H1 (cell line): ENCODE measurements at regions not wholly inside any gene's neighbourhood (a gene's known extent, or its start where the extent isn't known, plus 50 kb on each side); places are given as distances from the start of the nearest gene placed in this dataset.

Source experiments
- CTCF ChIA-PET: fragments of 300-600 bp; sonication (Branson Sonifier 250); formaldehyde crosslinking; loops from one replicate; lab custom pipeline; 2021; ENCODE audit not compliant: partially characterized antibody; lab: Charles Lee
- POLR2A ChIA-PET: fragments of 300-600 bp; sonication (Branson Sonifier 250); formaldehyde crosslinking; loops from one replicate; lab custom pipeline; 2021; ENCODE audit warnings: inconsistent platforms; ENCODE audit not compliant: partially characterized antibody; lab: Charles Lee
- DNase-seq, 2 experiments: peaks; one replicate each; pipeline versions ENCODE4 v3.0.0 to v3.0.0-alpha.2; 2010 to 2022; ENCODE audit warnings: low spot score in 2 of 2, low read depth in 1 of 2, mixed read lengths in 1 of 2
- FAIRE-seq: peaks from 2 replicates; lab custom pipeline; 2011; peaks lifted over from hg19 to GRCh38; lab: Jason Lieb, UNC
- H2AFZ ChIP-seq: 2 replicates; pipeline ENCODE4 v1.8.1; 2012; ENCODE audit warnings: low read length, inconsistent platforms
- H2AK5ac ChIP-seq: 2 replicates; pipeline ENCODE4 v1.6.1; 2013; ENCODE audit warnings: low read depth, low read length
- H2BK120ac ChIP-seq: replicated peaks from 2 replicates; pipeline ENCODE3; 2013; ENCODE audit warnings: low read depth, low read length, inconsistent platforms
- H2BK12ac ChIP-seq: 2 replicates; pipeline ENCODE4 v1.6.1; 2013; ENCODE audit warnings: low read depth, low read length
- H2BK15ac ChIP-seq: 2 replicates; pipeline ENCODE4 v1.6.1; 2013; ENCODE audit warnings: low read length
- H2BK20ac ChIP-seq: 2 replicates; pipeline ENCODE4 v1.6.1; 2013; ENCODE audit warnings: low read length
- H2BK5ac ChIP-seq: 2 replicates; pipeline ENCODE4 v1.6.1; 2013; ENCODE audit warnings: low read depth, low read length
- H3K14ac ChIP-seq: 2 replicates; pipeline ENCODE4 v1.6.1; 2013; ENCODE audit warnings: inconsistent platforms; ENCODE audit not compliant: insufficient read length
- H3K18ac ChIP-seq: 2 replicates; pipeline ENCODE4 v1.6.1; 2013; ENCODE audit warnings: low read length; ENCODE audit errors: extremely low read depth
- H3K23ac ChIP-seq: 2 replicates; pipeline ENCODE4 v1.6.1; 2013; ENCODE audit warnings: inconsistent platforms; ENCODE audit not compliant: insufficient read length
- H3K23me2 ChIP-seq: 2 replicates; pipeline ENCODE4 v1.6.1; 2013; ENCODE audit warnings: low read depth, low read length
- H3K27ac ChIP-seq: 2 replicates; pipeline ENCODE4 v1.6.1; 2011; ENCODE audit warnings: low read depth, low read length, inconsistent platforms
- H3K27me3 ChIP-seq, 4 experiments: replicated peaks in 1 of 4; 1 replicate in 1 of 4; 2 replicates in 3 of 4; pipeline versions ENCODE4 v1.6.1 to v1.8.1; 2011 to 2013; ENCODE audit warnings: low read length in 3 of 4, mild to moderate bottlenecking in 3 of 4, inconsistent platforms in 2 of 4, mixed read lengths in 2 of 4, moderate library complexity in 1 of 4; ENCODE audit not compliant: control insufficient read depth in 3 of 4, insufficient read depth in 3 of 4; ENCODE audit errors: extremely low read depth in 1 of 4
- H3K36me3 ChIP-seq, 4 experiments: 2 replicates each; pipeline versions ENCODE4 v1.6.1 to v1.8.1; 2011 to 2013; ENCODE audit warnings: mild to moderate bottlenecking in 4 of 4, low read length in 3 of 4, moderate library complexity in 2 of 4, control low read depth in 1 of 4, inconsistent platforms in 1 of 4; ENCODE audit not compliant: insufficient read depth in 4 of 4, control insufficient read depth in 2 of 4
- H3K4ac ChIP-seq: replicated peaks from 2 replicates; pipeline ENCODE3; 2013; ENCODE audit warnings: low read length, low read depth, mixed read lengths, inconsistent platforms; ENCODE audit not compliant: insufficient read length
- H3K4me1 ChIP-seq, 4 experiments: replicated peaks in 1 of 4; 1 replicate in 1 of 4; 2 replicates in 3 of 4; pipeline versions ENCODE4 v1.6.1 to v1.8.1; 2011 to 2013; ENCODE audit warnings: low read length in 3 of 4, inconsistent platforms in 2 of 4, mixed read lengths in 1 of 4; ENCODE audit not compliant: insufficient read depth in 4 of 4, control insufficient read depth in 3 of 4
- H3K4me2 ChIP-seq, 2 experiments: 2 replicates each; pipeline versions ENCODE4 v1.6.1 to v1.8.1; 2011 to 2013; ENCODE audit warnings: low read depth in 2 of 2, low read length in 2 of 2, control low read depth in 1 of 2, inconsistent platforms in 1 of 2, mild to moderate bottlenecking in 1 of 2; ENCODE audit not compliant: insufficient read depth in 1 of 2
- H3K4me3 ChIP-seq, 4 experiments: fragments of 200-600, 300-600 bp in 1 of 4; sonication (generic), shearing (Covaris generic), sonication (Bioruptor Twin) in 1 of 4; 2 replicates each; pipeline versions ENCODE4 v1.5.1 to v1.8.1; 2011 to 2016; ENCODE audit warnings: low read length in 4 of 4, low read depth in 3 of 4, control low read depth in 2 of 4, inconsistent platforms in 2 of 4, mild to moderate bottlenecking in 2 of 4, mixed read lengths in 1 of 4, moderate library complexity in 1 of 4; ENCODE audit not compliant: insufficient read depth in 2 of 4; ENCODE audit errors: extremely low read depth in 1 of 4
- H3K56ac ChIP-seq: replicated peaks from 2 replicates; pipeline ENCODE3; 2013; ENCODE audit warnings: low read depth, mild to moderate bottlenecking, mixed read lengths, low read length, inconsistent platforms; ENCODE audit not compliant: insufficient read length
- H3K79me1 ChIP-seq: 2 replicates; pipeline ENCODE4 v1.6.1; 2013; ENCODE audit warnings: low read depth, low read length, control low read depth
- H3K79me2 ChIP-seq, 2 experiments: 2 replicates each; pipeline versions ENCODE4 v1.6.1 to v1.8.1; 2012 to 2013; ENCODE audit warnings: low read length in 2 of 2, mild to moderate bottlenecking in 2 of 2, inconsistent platforms in 1 of 2; ENCODE audit not compliant: insufficient read depth in 2 of 2, control insufficient read depth in 1 of 2
- H3K9ac ChIP-seq, 4 experiments: replicated peaks in 1 of 4; 1 replicate in 1 of 4; 2 replicates in 3 of 4; pipeline versions ENCODE4 v1.6.1 to v1.8.1; 2011 to 2013; ENCODE audit warnings: low read depth in 3 of 4, low read length in 3 of 4, control low read depth in 2 of 4, mild to moderate bottlenecking in 2 of 4, moderate library complexity in 2 of 4, inconsistent platforms in 1 of 4; ENCODE audit errors: extremely low read depth in 1 of 4
- H3K9me3 ChIP-seq, 2 experiments: 2 replicates each; pipeline versions ENCODE4 v1.6.1 to v1.8.1; 2012 to 2013; ENCODE audit warnings: mild to moderate bottlenecking in 2 of 2, moderate library complexity in 2 of 2, control low read depth in 1 of 2, inconsistent platforms in 1 of 2, low read depth in 1 of 2, low read length in 1 of 2, mixed read lengths in 1 of 2; ENCODE audit not compliant: insufficient read depth in 2 of 2
- H4K20me1 ChIP-seq, 2 experiments: replicated peaks in 1 of 2; 2 replicates each; pipeline versions ENCODE3 to v1.8.1; 2011 to 2013; ENCODE audit warnings: inconsistent platforms in 2 of 2, low read length in 2 of 2, mild to moderate bottlenecking in 1 of 2; ENCODE audit not compliant: insufficient read depth in 2 of 2, control insufficient read depth in 1 of 2
- H4K5ac ChIP-seq: 2 replicates; pipeline ENCODE4 v1.6.1; 2013; ENCODE audit warnings: low read length, low read depth, mixed read lengths, inconsistent platforms; ENCODE audit not compliant: insufficient read length
- H4K8ac ChIP-seq: 2 replicates; pipeline ENCODE4 v1.8.0; 2013; ENCODE audit warnings: mild to moderate bottlenecking, moderate library complexity, low read length, inconsistent platforms; ENCODE audit not compliant: insufficient read depth; ENCODE audit errors: extremely low read depth
- H4K91ac ChIP-seq: replicated peaks from 2 replicates; pipeline ENCODE3; 2013; ENCODE audit warnings: low read length, mixed read lengths, inconsistent platforms; ENCODE audit not compliant: insufficient read length
- ATF2 ChIP-seq: IDR thresholded peaks from 2 replicates; pipeline ENCODE4 v1.6.1; 2012; ENCODE audit warnings: low read length, inconsistent platforms
- BACH1 ChIP-seq: IDR thresholded peaks from 2 replicates; pipeline ENCODE4 v1.6.1; 2012; ENCODE audit warnings: low read length, improper control_type of control experiment
- BCL11A ChIP-seq, 2 experiments: IDR thresholded peaks; one replicate each; pipeline ENCODE4 v1.6.1; 2011; ENCODE audit warnings: low read depth in 2 of 2, low read length in 2 of 2, mild to moderate bottlenecking in 2 of 2
- CTBP2 ChIP-seq: IDR thresholded peaks from 2 replicates; pipeline ENCODE4 v1.7.0; 2011; ENCODE audit warnings: borderline replicate concordance, mild to moderate bottlenecking, moderate library complexity, mixed read lengths, low read length; ENCODE audit not compliant: insufficient read depth, insufficient read length
- EP300 ChIP-seq, 2 experiments: IDR thresholded peaks; 1 replicate in 1 of 2; 2 replicates in 1 of 2; pipeline ENCODE4 v1.6.1; 2011 to 2012; ENCODE audit warnings: low read depth in 2 of 2, low read length in 2 of 2, mild to moderate bottlenecking in 2 of 2, borderline replicate concordance in 1 of 2, inconsistent platforms in 1 of 2, moderate library complexity in 1 of 2
- FOSL1 ChIP-seq: IDR thresholded peaks from 2 replicates; pipeline ENCODE4 v1.6.1; 2011; ENCODE audit warnings: mild to moderate bottlenecking, low read depth, low read length, moderate library complexity; ENCODE audit not compliant: insufficient read depth
- JUND ChIP-seq: IDR thresholded peaks from 2 replicates; pipeline ENCODE4 v1.6.1; 2011; ENCODE audit warnings: mild to moderate bottlenecking, improper control_type of control experiment, low read length
- POLR2A ChIP-seq, 2 experiments: IDR thresholded peaks; 1 replicate in 1 of 2; 2 replicates in 1 of 2; pipeline ENCODE4 v1.6.1; 2011; ENCODE audit warnings: low read depth in 2 of 2, low read length in 2 of 2, mild to moderate bottlenecking in 2 of 2; ENCODE audit errors: control extremely low read depth in 1 of 2
- RXRA ChIP-seq: IDR thresholded peaks from 2 replicates; pipeline ENCODE4 v1.6.1; 2011; ENCODE audit warnings: low read depth, mild to moderate bottlenecking, low read length, moderate library complexity; ENCODE audit not compliant: insufficient read depth
- SIN3A ChIP-seq, 2 experiments: IDR thresholded peaks in 1 of 2; conservative IDR thresholded peaks in 1 of 2; 2 replicates each; pipeline ENCODE4 v1.6.1; 2011 to 2012; ENCODE audit warnings: low read length in 2 of 2, improper control_type of control experiment in 1 of 2, low read depth in 1 of 2, mild to moderate bottlenecking in 1 of 2
- SIRT6 ChIP-seq: IDR thresholded peaks from one replicate; pipeline ENCODE4 v1.7.1; 2012; ENCODE audit warnings: low read length, inconsistent platforms
- SIX5 ChIP-seq: IDR thresholded peaks from 2 replicates; pipeline ENCODE4 v1.6.1; 2011; ENCODE audit warnings: mild to moderate bottlenecking, low read depth, low read length
- TAF7 ChIP-seq: optimal IDR thresholded peaks from 2 replicates; pipeline ENCODE3; 2011; ENCODE audit warnings: low read depth, mild to moderate bottlenecking, inconsistent platforms, low read length, moderate library complexity, borderline replicate concordance
- TEAD4 ChIP-seq: IDR thresholded peaks from 2 replicates; pipeline ENCODE4 v1.6.1; 2012; ENCODE audit warnings: low read depth, low read length, inconsistent platforms, mixed read lengths
- WGBS, 2 experiments: shearing (Covaris generic) in 1 of 2; methylation state at CpG; one replicate each; pipeline versions ENCODE4 v1.1.6 to v1.1.7; 2013 to 2015; ENCODE audit warnings: low lambda C conversion rate in 2 of 2, mixed read lengths in 2 of 2, inconsistent platforms in 1 of 2, low coverage in 1 of 2, missing lambda C conversion rate in 1 of 2; ENCODE audit not compliant: insufficient replicate concordance in 2 of 2, insufficient coverage in 1 of 2, insufficient read length in 1 of 2; ENCODE audit errors: extremely low coverage in 1 of 2, missing lambda C conversion rate in 1 of 2; 5-methylcytosine and 5-hydroxymethylcytosine counted together

GRCh38 chr18:44541159-44541558, 139.5 kb upstream of the SETBP1 start:
- Histone ChIP-seq H2BK5ac (no peak overlapping the region), H3K4me2 (no peak overlapping the region), H3K18ac (no peak overlapping the region), H4K8ac (no peak overlapping the region), H2AFZ (no peak overlapping the region), H3K27ac (no peak overlapping the region), H4K91ac (no peak overlapping the region), H3K9ac (no peak overlapping the region), H3K14ac (no peak overlapping the region), H3K36me3 (no peaks in the 10 kb centered on the region), H3K23me2 (no peaks in the 10 kb centered on the region), H2BK15ac (no peak overlapping the region), H3K9me3 (no peaks in the 10 kb centered on the region), H3K23ac (no peak overlapping the region), H3K4me1 (no peaks in the 10 kb centered on the region), H2BK120ac (no peak overlapping the region), H2BK12ac (no peak overlapping the region), H3K79me2 (no peaks in the 10 kb centered on the region), H2BK20ac (no peak overlapping the region), H4K5ac (no peak overlapping the region), H3K79me1 (no peaks in the 10 kb centered on the region), H3K4ac (no peak overlapping the region), H3K56ac (no peak overlapping the region), H4K20me1 (no peaks in the 10 kb centered on the region), H2AK5ac (no peak overlapping the region), H3K27me3 (no peaks in the 10 kb centered on the region), H3K4me3 (no peak overlapping the region)
- FAIRE-seq (no peak), DNase-seq (no peak)
- ChIA-PET POLR2A (no interaction called here), CTCF (no interaction called here)
- 85% methylated on average over 4 of the region's 4 CpGs; no CpG with 5 or more reads in 1 of the 2 experiments for WGBS, 2 experiments
- TF ChIP-seq POLR2A (IDR thresholded peaks at IDR 0.05; ENCODE audit: control extremely low read depth in 1 of 2, low read depth in 2 of 2, low read length in 2 of 2) (no peak), SIN3A (conservative IDR thresholded peaks at IDR 0.05 in 1 of 2, IDR thresholded peaks at IDR 0.05 in 1 of 2; ENCODE audit: low read depth in 1 of 2, low read length in 2 of 2) (no peak), CTBP2 (no peak), SIX5 (no peak), JUND (no peak), BCL11A (IDR thresholded peaks at IDR 0.05; ENCODE audit: low read depth in 2 of 2, low read length in 2 of 2) (no peak), RXRA (no peak), SIRT6 (no peak), FOSL1 (no peak), ATF2 (no peak), EP300 (IDR thresholded peaks at IDR 0.05; ENCODE audit: borderline replicate concordance in 1 of 2, low read depth in 2 of 2, low read length in 2 of 2) (no peak), BACH1 (no peak), TEAD4 (no peak), TAF7 (no peak)
